ENCODE measurements at regions not wholly inside any gene's neighbourhood (a gene's known extent, or its start where the extent isn't known, plus 50 kb on each side); places are given as distances from the start of the nearest gene placed in this dataset.

GRCh38 chr4:57424232-57424897 is 314.2 kb upstream of the IGFBP7 start:
- no peak for TF ChIP-seq HOXA7 (CRISPR knock-in tag; IDR thresholded peaks at IDR 0.05; ENCODE audit: borderline replicate concordance)
- TF ChIP-seq ZNF707 (tag by site-specific recombination; IDR thresholded peaks at IDR 0.05): no peak
- TF ChIP-seq, protein P1, sequence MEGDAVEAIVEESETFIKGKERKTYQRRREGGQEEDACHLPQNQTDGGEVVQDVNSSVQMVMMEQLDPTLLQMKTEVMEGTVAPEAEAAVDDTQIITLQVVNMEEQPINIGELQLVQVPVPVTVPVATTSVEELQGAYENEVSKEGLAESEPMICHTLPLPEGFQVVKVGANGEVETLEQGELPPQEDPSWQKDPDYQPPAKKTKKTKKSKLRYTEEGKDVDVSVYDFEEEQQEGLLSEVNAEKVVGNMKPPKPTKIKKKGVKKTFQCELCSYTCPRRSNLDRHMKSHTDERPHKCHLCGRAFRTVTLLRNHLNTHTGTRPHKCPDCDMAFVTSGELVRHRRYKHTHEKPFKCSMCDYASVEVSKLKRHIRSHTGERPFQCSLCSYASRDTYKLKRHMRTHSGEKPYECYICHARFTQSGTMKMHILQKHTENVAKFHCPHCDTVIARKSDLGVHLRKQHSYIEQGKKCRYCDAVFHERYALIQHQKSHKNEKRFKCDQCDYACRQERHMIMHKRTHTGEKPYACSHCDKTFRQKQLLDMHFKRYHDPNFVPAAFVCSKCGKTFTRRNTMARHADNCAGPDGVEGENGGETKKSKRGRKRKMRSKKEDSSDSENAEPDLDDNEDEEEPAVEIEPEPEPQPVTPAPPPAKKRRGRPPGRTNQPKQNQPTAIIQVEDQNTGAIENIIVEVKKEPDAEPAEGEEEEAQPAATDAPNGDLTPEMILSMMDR (tag by site-specific recombination; IDR thresholded peaks at IDR 0.05): no peak
- TF ChIP-seq ZBTB11 (tag by site-specific recombination; conservative IDR thresholded peaks at IDR 0.05; ENCODE audit: low read depth): no peak
- TF ChIP-seq HOXC10 (CRISPR knock-in tag; IDR thresholded peaks at IDR 0.05): no peak
